Suprapubic skin (tissue), 4 donors: ENCODE measurements at regions not wholly inside any gene's neighbourhood (a gene's known extent, or its start where the extent isn't known, plus 50 kb on each side); places are given as distances from the start of the nearest gene placed in this dataset.
A peak's percentile ranks its signal among the peaks of the same experiment; 100 is the strongest.
"Not testable (repeated sequence)": the region's sequence is repeated elsewhere in the genome, so short reads cannot be mapped to it uniquely, and the experiment has no call there.

Experiments used
- DNase-seq, 2 donors: peaks; one replicate each; pipeline ENCODE4 v3.0.0-alpha.2; 2019; ENCODE audit warnings: low spot score in 2 of 2
- H3K27ac ChIP-seq: fragments of 200-600 bp; sonication (generic); one replicate; pipeline ENCODE4 v1.5.1; 2019
- H3K27me3 ChIP-seq: fragments of 200-600 bp; sonication (generic); one replicate; pipeline ENCODE4 v1.5.1; 2019
- H3K36me3 ChIP-seq: fragments of 200-600 bp; sonication (generic); one replicate; pipeline ENCODE4 v1.5.1; 2019
- H3K4me1 ChIP-seq: fragments of 200-600 bp; sonication (generic); one replicate; pipeline ENCODE4 v1.5.1; 2019
- H3K4me3 ChIP-seq: fragments of 200-600 bp; sonication (generic); one replicate; pipeline ENCODE4 v1.5.1; 2019; ENCODE audit warnings: mild to moderate bottlenecking
- H3K9me3 ChIP-seq: fragments of 200-600 bp; sonication (generic); one replicate; pipeline ENCODE4 v1.5.1; 2019
- CTCF ChIP-seq, 2 donors: fragments of 200-600 bp in 1 of 2; fragments of 450-650 bp in 1 of 2; sonication (generic) in 1 of 2; IDR thresholded peaks; one replicate each; pipeline ENCODE4 v1.5.1; 2016 to 2019; ENCODE audit warnings: antibody characterized with exemption in 2 of 2, mild to moderate bottlenecking in 1 of 2, moderate library complexity in 1 of 2
- EP300 ChIP-seq: sonication (generic); formaldehyde crosslinking; IDR thresholded peaks from one replicate; pipeline ENCODE4 v1.6.1; 2017; ENCODE audit warnings: antibody characterized with exemption
- POLR2A ChIP-seq, 2 donors: fragments of 450-650 bp; IDR thresholded peaks; one replicate each; pipeline ENCODE4 v1.6.1; 2017; ENCODE audit warnings: antibody characterized with exemption in 2 of 2, mild to moderate bottlenecking in 2 of 2, moderate library complexity in 2 of 2
- POLR2AphosphoS5 ChIP-seq, 3 donors: sonication (generic); formaldehyde crosslinking; IDR thresholded peaks; one replicate each; pipeline ENCODE4 v1.6.1; 2017; ENCODE audit warnings: antibody characterized with exemption in 3 of 3
- WGBS: methylation state at CpG from one replicate; pipeline ENCODE4 v1.1.5; 2018; 5-methylcytosine and 5-hydroxymethylcytosine counted together

- TF ChIP-seq CTCF (IDR thresholded peaks at IDR 0.05) (no peak), POLR2AphosphoS5 (IDR thresholded peaks at IDR 0.05) (no peak), EP300 (no peak), POLR2A (IDR thresholded peaks at IDR 0.05) (no peak)
- WGBS: no CpG with 5 or more reads among the region's 27 CpGs
- DNase-seq: peak in 1 of 2 donors; percentile 40
- Histone ChIP-seq H3K4me3 (no peak overlapping the region), H3K36me3 (no peaks in the 10 kb centered on the region), H3K9me3 (no peaks in the 10 kb centered on the region), H3K27ac (no peak overlapping the region), H3K4me1 (no peaks in the 10 kb centered on the region), H3K27me3 (no peaks in the 10 kb centered on the region)
Measured at GRCh38 chrY:10092342-10092741, 564.7 kb downstream of the TSPY10 start.

DNA sequence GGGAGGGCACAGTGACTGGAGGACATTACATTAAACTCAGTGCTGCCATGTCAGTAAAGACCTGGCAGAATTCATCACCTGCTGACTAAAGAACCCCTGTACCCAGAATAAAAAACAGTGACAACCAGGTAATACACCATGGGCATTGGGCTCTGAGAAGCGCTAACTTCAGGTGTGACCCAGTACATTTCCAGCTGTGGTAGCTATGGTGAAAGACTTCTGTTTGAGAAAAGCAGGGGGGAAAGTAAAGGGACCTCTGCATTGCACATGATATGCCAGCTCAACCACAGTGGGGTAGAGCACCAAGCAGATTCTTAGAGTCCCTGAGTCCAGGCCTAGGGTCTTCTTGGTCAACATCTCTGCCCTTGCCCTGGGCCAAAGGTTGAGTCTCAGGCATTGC is 578.6 kb downstream of the TSPY10 start:
- not testable (repeated sequence) for H3K27ac ChIP-seq, H3K4me1 ChIP-seq, H3K36me3 ChIP-seq, H3K4me3 ChIP-seq, H3K27me3 ChIP-seq, H3K9me3 ChIP-seq, DNase-seq
- WGBS: 61% methylated on average over 1 of the region's 1 CpG
